Lung (tissue), 11 donors: ENCODE measurements at regions not wholly inside any gene's neighbourhood (a gene's known extent, or its start where the extent isn't known, plus 50 kb on each side); places are given as distances from the start of the nearest gene placed in this dataset.

Experiments
- ATAC-seq: fragments of 200-7000 bp; cut with Tn5 transposase; one replicate; pipeline ENCODE4 v1.9.1; 2020; ENCODE audit warnings: moderate number of reproducible peaks; ENCODE audit not compliant: insufficient read depth, low FRiP score
- DNase-seq, 3 donors: peaks; one replicate each; pipeline ENCODE4 v3.0.0-alpha.2; 2013 to 2017
- H3K27ac ChIP-seq, 2 donors: one replicate each; pipeline ENCODE4 v1.5.1; 2013; ENCODE audit warnings: mild to moderate bottlenecking in 2 of 2, moderate library complexity in 2 of 2, control low read depth in 1 of 2, inconsistent platforms in 1 of 2, low read depth in 1 of 2, low read length in 1 of 2
- H3K27me3 ChIP-seq, 3 donors: one replicate each; pipeline ENCODE4 v1.5.1; 2013; ENCODE audit warnings: low read length in 2 of 3; ENCODE audit not compliant: control insufficient read depth in 3 of 3, insufficient read depth in 3 of 3
- H3K36me3 ChIP-seq, 4 donors: one replicate each; pipeline ENCODE4 v1.5.1; 2013; ENCODE audit warnings: low read length in 4 of 4, mild to moderate bottlenecking in 1 of 4, moderate library complexity in 1 of 4; ENCODE audit not compliant: control insufficient read depth in 4 of 4, insufficient read depth in 4 of 4
- H3K4me1 ChIP-seq, 5 donors: one replicate each; pipeline ENCODE4 v1.5.1; 2013; ENCODE audit warnings: low read length in 5 of 5, mild to moderate bottlenecking in 2 of 5, moderate library complexity in 1 of 5; ENCODE audit not compliant: control insufficient read depth in 5 of 5, insufficient read depth in 5 of 5
- H3K4me3 ChIP-seq: one replicate; pipeline ENCODE4 v1.5.1; 2013; ENCODE audit warnings: mild to moderate bottlenecking, control low read depth, moderate library complexity
- H3K9ac ChIP-seq, 2 donors: one replicate each; pipeline ENCODE4 v1.5.1; 2013; ENCODE audit warnings: low read length in 2 of 2, control low read depth in 1 of 2; ENCODE audit not compliant: insufficient read depth in 1 of 2
- H3K9me3 ChIP-seq, 4 donors: one replicate each; pipeline ENCODE4 v1.5.1; 2013; ENCODE audit warnings: low read length in 3 of 4, mild to moderate bottlenecking in 1 of 4, moderate library complexity in 1 of 4; ENCODE audit not compliant: control insufficient read depth in 4 of 4, insufficient read depth in 3 of 4
- CTCF ChIP-seq: IDR thresholded peaks from 2 replicates; pipeline ENCODE4 v1.5.1; 2012; ENCODE audit warnings: mild to moderate bottlenecking; ENCODE audit errors: control extremely low read depth, extremely low read depth
- WGBS, 2 donors: extraction: QIAGEN DNeasy Blood & Tissue Kit; methylation state at CpG; one replicate each; pipeline ENCODE4 v1.1.7; 2013; 5-methylcytosine and 5-hydroxymethylcytosine counted together
- donor health status: control.
- donor health status: control.
- donor health status: Bipolar disorder and iron deficiency.
- donor health status: healthy.
- donor health status: DM: yes; HTN: yes; CAD: no.

DNA sequence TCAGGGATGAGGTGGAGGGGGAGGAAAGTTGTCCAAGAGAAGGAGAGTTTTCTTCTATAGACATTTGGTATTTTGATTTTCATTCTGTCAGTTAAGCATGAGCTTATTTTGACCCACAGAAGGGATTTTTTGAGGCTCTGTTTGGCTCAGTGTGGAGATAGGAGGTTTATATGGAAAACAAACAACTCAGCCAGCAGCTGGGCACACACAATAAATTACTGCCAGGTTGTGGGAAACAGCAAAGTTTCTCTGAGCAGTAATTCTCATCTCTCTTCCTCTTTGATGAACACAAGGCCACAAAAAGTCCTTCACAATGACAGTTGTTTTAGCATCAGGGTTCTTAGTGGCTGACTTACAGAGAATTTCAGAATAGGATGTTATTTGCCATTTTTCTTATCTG is 486.1 kb downstream of the KDM4C start:
- Histone ChIP-seq H3K9me3 (peaks cover 0 to 4% (median 0%) of the 10 kb centered on the region in 4 donors), H3K27ac (no peak overlapping the region), H3K27me3 (peaks cover 0 to 17% (median 0%) of the 10 kb centered on the region in 3 donors), H3K4me3 (no peak overlapping the region), H3K36me3 (no peaks in the 10 kb centered on the region), H3K9ac (no peak overlapping the region), H3K4me1 (no peaks in the 10 kb centered on the region)
- no peak for DNase-seq
- TF ChIP-seq CTCF: no peak
- no peak for ATAC-seq

- ATAC-seq: no peak
- DNase-seq: no peak
- Histone ChIP-seq H3K9ac (no peak overlapping the region), H3K4me3 (no peak overlapping the region), H3K27ac (no peak overlapping the region), H3K27me3 (peaks cover 0 to 17% (median 0%) of the 10 kb centered on the region in 3 donors), H3K36me3 (no peaks in the 10 kb centered on the region), H3K4me1 (no peaks in the 10 kb centered on the region), H3K9me3 (peaks cover 0 to 4% (median 0%) of the 10 kb centered on the region in 4 donors)
- TF ChIP-seq CTCF: no peak
- 95 to 100% methylated on average over 1 of the region's 1 CpG for WGBS, 2 donors
Measured at GRCh38 chr9:7242126-7242525, 484.4 kb downstream of the KDM4C start.

DNA sequence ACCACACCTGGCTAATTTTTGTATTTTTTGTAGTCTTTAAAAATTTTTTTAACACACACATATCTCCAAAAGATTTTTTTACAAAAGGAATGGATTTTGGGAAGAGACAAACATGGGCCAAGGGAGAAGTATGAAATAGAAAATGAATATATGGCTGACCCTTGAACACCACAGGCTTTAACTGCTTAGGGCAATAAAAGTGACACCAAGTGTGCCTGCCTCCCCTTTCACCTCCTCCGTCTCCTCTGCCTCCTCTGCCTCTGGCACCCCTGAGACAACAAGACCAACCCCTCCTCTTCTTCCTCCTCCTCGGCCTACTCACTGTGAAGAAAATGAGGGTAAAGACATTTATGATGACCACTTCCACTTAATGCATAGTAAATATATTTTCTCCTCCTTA is 483.9 kb downstream of the KDM4C start:
- Histone ChIP-seq H3K27me3 (peaks cover 0 to 17% (median 0%) of the 10 kb centered on the region in 3 donors), H3K4me1 (no peaks in the 10 kb centered on the region), H3K9ac (no peak overlapping the region), H3K9me3 (peaks cover 0 to 4% (median 0%) of the 10 kb centered on the region in 4 donors), H3K36me3 (no peaks in the 10 kb centered on the region), H3K4me3 (no peak overlapping the region), H3K27ac (no peak overlapping the region)
- DNase-seq: no peak
- TF ChIP-seq CTCF: no peak
- no peak for ATAC-seq
- 91 to 92% methylated on average over 2 of the region's 2 CpGs for WGBS, 2 donors
